Trophoblast cell (in vitro differentiated cells and primary cell): ENCODE measurements at regions not wholly inside any gene's neighbourhood (a gene's known extent, or its start where the extent isn't known, plus 50 kb on each side); places are given as distances from the start of the nearest gene placed in this dataset.

ENCODE experiments used
- DNase-seq, 2 donors: peaks; one replicate each; pipeline ENCODE4 v3.0.0-alpha.2; 2016
- H2AFZ ChIP-seq: 2 replicates; pipeline ENCODE4 v1.6.1; 2013; ENCODE audit warnings: low read length, moderate library complexity, mild to moderate bottlenecking; ENCODE audit not compliant: insufficient read depth, poor library complexity
- H2AK5ac ChIP-seq: 2 replicates; pipeline ENCODE4 v1.6.1; 2013; ENCODE audit warnings: mild to moderate bottlenecking, low read length
- H2BK120ac ChIP-seq: 2 replicates; pipeline ENCODE4 v1.6.1; 2013; ENCODE audit warnings: low read length, mild to moderate bottlenecking, moderate library complexity; ENCODE audit not compliant: insufficient read depth, poor library complexity
- H2BK12ac ChIP-seq: 2 replicates; pipeline ENCODE4 v1.6.1; 2013; ENCODE audit warnings: mild to moderate bottlenecking, low read length, moderate library complexity
- H2BK5ac ChIP-seq: 2 replicates; pipeline ENCODE4 v1.6.1; 2013; ENCODE audit warnings: low read length, low read depth, moderate library complexity, mild to moderate bottlenecking; ENCODE audit not compliant: poor library complexity
- H3K14ac ChIP-seq: 2 replicates; pipeline ENCODE4 v1.6.1; 2013; ENCODE audit warnings: mild to moderate bottlenecking, low read length
- H3K18ac ChIP-seq: 2 replicates; pipeline ENCODE4 v1.6.1; 2013; ENCODE audit warnings: mild to moderate bottlenecking, low read length
- H3K23ac ChIP-seq: 2 replicates; pipeline ENCODE4 v1.6.1; 2013; ENCODE audit warnings: low read length
- H3K27ac ChIP-seq: 2 replicates; pipeline ENCODE4 v1.5.1; 2013; ENCODE audit warnings: low read depth, mild to moderate bottlenecking, inconsistent platforms, low read length, moderate library complexity
- H3K27me3 ChIP-seq: 2 replicates; pipeline ENCODE4 v1.6.1; 2013; ENCODE audit warnings: inconsistent platforms, mild to moderate bottlenecking, low read length, moderate library complexity; ENCODE audit not compliant: insufficient read depth
- H3K36me3 ChIP-seq, 2 experiments: 1 replicate in 1 of 2; 2 replicates in 1 of 2; pipeline ENCODE4 v1.6.1; 2013; ENCODE audit warnings: low read length in 2 of 2, mild to moderate bottlenecking in 2 of 2, moderate library complexity in 1 of 2; ENCODE audit not compliant: insufficient read depth in 2 of 2, control insufficient read depth in 1 of 2
- H3K4ac ChIP-seq: 2 replicates; pipeline ENCODE4 v1.6.1; 2013; ENCODE audit warnings: low read depth, mild to moderate bottlenecking, low read length, moderate library complexity
- H3K4me1 ChIP-seq, 2 experiments: 1 replicate in 1 of 2; 2 replicates in 1 of 2; pipeline ENCODE4 v1.6.1; 2013; ENCODE audit warnings: low read length in 2 of 2, mild to moderate bottlenecking in 2 of 2, moderate library complexity in 1 of 2; ENCODE audit not compliant: insufficient read depth in 2 of 2, control insufficient read depth in 1 of 2
- H3K4me2 ChIP-seq: 2 replicates; pipeline ENCODE4 v1.6.1; 2013; ENCODE audit warnings: inconsistent platforms, mild to moderate bottlenecking, low read length, moderate library complexity
- H3K4me3 ChIP-seq: 2 replicates; pipeline ENCODE4 v1.5.1; 2013; ENCODE audit warnings: mild to moderate bottlenecking, low read depth, low read length, inconsistent platforms
- H3K79me1 ChIP-seq: one replicate; pipeline ENCODE4 v1.6.1; 2013; ENCODE audit warnings: low read length
- H3K79me2 ChIP-seq: 2 replicates; pipeline ENCODE4 v1.6.1; 2013; ENCODE audit warnings: low read length, mild to moderate bottlenecking; ENCODE audit not compliant: control insufficient read depth, insufficient read depth, poor library complexity
- H3K9ac ChIP-seq: 2 replicates; pipeline ENCODE4 v1.6.1; 2013; ENCODE audit warnings: mild to moderate bottlenecking, low read length
- H3K9me3 ChIP-seq: 2 replicates; pipeline ENCODE4 v1.6.1; 2013; ENCODE audit warnings: low read depth, mild to moderate bottlenecking, control low read depth, inconsistent platforms, low read length; ENCODE audit not compliant: insufficient read depth
- H4K12ac ChIP-seq: 2 replicates; pipeline ENCODE4 v1.6.1; 2013; ENCODE audit warnings: low read depth, mild to moderate bottlenecking, low read length, moderate library complexity
- H4K8ac ChIP-seq: 2 replicates; pipeline ENCODE4 v1.6.1; 2013; ENCODE audit warnings: low read depth, mild to moderate bottlenecking, low read length, moderate library complexity
- H4K91ac ChIP-seq: one replicate; pipeline ENCODE4 v1.6.1; 2013; ENCODE audit warnings: low read depth, mild to moderate bottlenecking, low read length, moderate library complexity
- WGBS: extraction: QIAGEN DNeasy Blood & Tissue Kit; methylation state at CpG from one replicate; pipeline ENCODE4 v1.1.7; 2013; ENCODE audit warnings: missing lambda C conversion rate; ENCODE audit not compliant: insufficient read length, insufficient coverage; ENCODE audit errors: extremely low coverage; 5-methylcytosine and 5-hydroxymethylcytosine counted together

GRCh38 chr22:49228431-49229037 is 599.1 kb downstream of the BRD1 start:
- H3K27me3 ChIP-seq: no peaks in the 10 kb centered on the region
- no peaks in the 10 kb centered on the region for H3K79me1 ChIP-seq
- H3K27ac ChIP-seq: no peak overlapping the region
- no peak overlapping the region for H4K8ac ChIP-seq
- no peaks in the 10 kb centered on the region for H3K79me2 ChIP-seq
- no peak overlapping the region for H3K14ac ChIP-seq
- no peak overlapping the region for H3K9ac ChIP-seq
- no peak overlapping the region for H3K4me2 ChIP-seq
- H2BK5ac ChIP-seq: no peak overlapping the region
- H3K23ac ChIP-seq: no peak overlapping the region
- H3K4me3 ChIP-seq: no peak overlapping the region
- DNase-seq: no peak
- H4K12ac ChIP-seq: no peak overlapping the region
- H2BK120ac ChIP-seq: no peak overlapping the region
- H3K18ac ChIP-seq: no peak overlapping the region
- H3K9me3 ChIP-seq: peaks cover 1% of the 10 kb centered on the region
- H4K91ac ChIP-seq: no peak overlapping the region
- WGBS: no CpG with 5 or more reads among the region's 6 CpGs
- no peaks in the 10 kb centered on the region for H3K4me1 ChIP-seq
- no peaks in the 10 kb centered on the region for H3K36me3 ChIP-seq
- no peak overlapping the region for H2BK12ac ChIP-seq
- no peak overlapping the region for H3K4ac ChIP-seq
- no peak overlapping the region for H2AFZ ChIP-seq
- H2AK5ac ChIP-seq: no peak overlapping the region

- Histone ChIP-seq H3K4me2 (no peak overlapping the region), H3K4me3 (no peak overlapping the region), H3K79me1 (no peaks in the 10 kb centered on the region), H3K9me3 (peaks cover 1% of the 10 kb centered on the region), H4K91ac (no peak overlapping the region), H3K79me2 (no peaks in the 10 kb centered on the region), H3K36me3 (no peaks in the 10 kb centered on the region), H3K4ac (no peak overlapping the region), H3K23ac (no peak overlapping the region), H3K27me3 (no peaks in the 10 kb centered on the region), H2BK12ac (no peak overlapping the region), H3K4me1 (no peaks in the 10 kb centered on the region), H4K8ac (no peak overlapping the region), H4K12ac (no peak overlapping the region), H3K9ac (no peak overlapping the region), H3K27ac (no peak overlapping the region), H2AFZ (no peak overlapping the region), H2BK5ac (no peak overlapping the region), H2AK5ac (no peak overlapping the region), H2BK120ac (no peak overlapping the region), H3K14ac (no peak overlapping the region), H3K18ac (no peak overlapping the region)
- no peak for DNase-seq
- WGBS: no CpG with 5 or more reads among the region's 6 CpGs
Measured at GRCh38 chr22:49227670-49228069, 600.0 kb downstream of the BRD1 start.

- no peak overlapping the region for H4K91ac ChIP-seq
- H2BK120ac ChIP-seq: no peak overlapping the region
- no peaks in the 10 kb centered on the region for H3K36me3 ChIP-seq
- H3K9me3 ChIP-seq: peaks cover 1% of the 10 kb centered on the region
- no peak overlapping the region for H3K14ac ChIP-seq
- WGBS: no CpG with 5 or more reads among the region's 6 CpGs
- no peak for DNase-seq
- H3K79me2 ChIP-seq: no peaks in the 10 kb centered on the region
- no peak overlapping the region for H3K9ac ChIP-seq
- H3K4ac ChIP-seq: no peak overlapping the region
- H3K4me1 ChIP-seq: no peaks in the 10 kb centered on the region
- no peak overlapping the region for H3K4me2 ChIP-seq
- no peak overlapping the region for H2BK5ac ChIP-seq
- H4K8ac ChIP-seq: no peak overlapping the region
- no peaks in the 10 kb centered on the region for H3K27me3 ChIP-seq
- no peak overlapping the region for H2AFZ ChIP-seq
- H3K23ac ChIP-seq: no peak overlapping the region
- no peak overlapping the region for H3K18ac ChIP-seq
- H3K4me3 ChIP-seq: no peak overlapping the region
- no peak overlapping the region for H3K27ac ChIP-seq
- no peak overlapping the region for H4K12ac ChIP-seq
- no peak overlapping the region for H2AK5ac ChIP-seq
- no peaks in the 10 kb centered on the region for H3K79me1 ChIP-seq
- no peak overlapping the region for H2BK12ac ChIP-seq
Measured at GRCh38 chr22:49226096-49226495, 601.6 kb downstream of the BRD1 start.

GRCh38 chr22:49224243-49224642 is 603.4 kb downstream of the BRD1 start:
- H2AFZ ChIP-seq: no peak overlapping the region
- no peaks in the 10 kb centered on the region for H3K27me3 ChIP-seq
- no peak overlapping the region for H3K27ac ChIP-seq
- H4K8ac ChIP-seq: no peak overlapping the region
- H3K18ac ChIP-seq: no peak overlapping the region
- no peak overlapping the region for H3K23ac ChIP-seq
- no peaks in the 10 kb centered on the region for H3K79me2 ChIP-seq
- no peak overlapping the region for H2BK120ac ChIP-seq
- H3K4ac ChIP-seq: no peak overlapping the region
- no CpG with 5 or more reads among the region's 4 CpGs for WGBS
- DNase-seq: no peak
- no peaks in the 10 kb centered on the region for H3K79me1 ChIP-seq
- no peak overlapping the region for H3K9ac ChIP-seq
- no peak overlapping the region for H4K91ac ChIP-seq
- no peak overlapping the region for H3K4me3 ChIP-seq
- H3K4me1 ChIP-seq: no peaks in the 10 kb centered on the region
- H3K4me2 ChIP-seq: no peak overlapping the region
- H3K14ac ChIP-seq: no peak overlapping the region
- H4K12ac ChIP-seq: no peak overlapping the region
- H3K36me3 ChIP-seq: no peaks in the 10 kb centered on the region
- H2AK5ac ChIP-seq: no peak overlapping the region
- H3K9me3 ChIP-seq: peaks cover 1% of the 10 kb centered on the region
- H2BK5ac ChIP-seq: no peak overlapping the region
- no peak overlapping the region for H2BK12ac ChIP-seq
